Upper lobe of left lung (tissue), 6 donors: ENCODE measurements at regions not wholly inside any gene's neighbourhood (a gene's known extent, or its start where the extent isn't known, plus 50 kb on each side); places are given as distances from the start of the nearest gene placed in this dataset.

ENCODE experiments used
- ATAC-seq, 2 donors: fragments of 200-7000 bp; cut with Tn5 transposase; one replicate each; pipeline ENCODE4 v1.9.1; 2022; ENCODE audit warnings: mild to moderate bottlenecking in 2 of 2, moderate library complexity in 2 of 2; ENCODE audit not compliant: low FRiP score in 2 of 2
- DNase-seq, 2 donors: peaks; one replicate each; pipeline ENCODE4 v3.0.0-alpha.2; 2019 to 2020
- H3K27ac ChIP-seq, 4 donors: fragments of 200-600 bp; sonication (generic); one replicate each; pipeline ENCODE4 v1.5.1; 2016 to 2019
- H3K27me3 ChIP-seq, 4 donors: fragments of 200-600 bp; sonication (generic); one replicate each; pipeline ENCODE4 v1.5.1; 2017 to 2019
- H3K36me3 ChIP-seq, 4 donors: fragments of 200-600 bp; sonication (generic); one replicate each; pipeline ENCODE4 v1.5.1; 2016 to 2019
- H3K4me1 ChIP-seq, 4 donors: fragments of 200-600 bp; sonication (generic); one replicate each; pipeline ENCODE4 v1.5.1; 2018 to 2019
- H3K4me3 ChIP-seq, 4 donors: fragments of 200-600 bp; sonication (generic); one replicate each; pipeline ENCODE4 v1.5.1; 2017 to 2019; ENCODE audit warnings: mild to moderate bottlenecking in 2 of 4, moderate library complexity in 1 of 4
- H3K9me3 ChIP-seq, 4 donors: fragments of 200-600 bp; sonication (generic); one replicate each; pipeline ENCODE4 v1.5.1; 2018 to 2019
- CTCF ChIP-seq, 6 experiments: fragments of 450-650 bp in 4 of 6; fragments of 200-600 bp in 2 of 6; sonication (generic) in 2 of 6; IDR thresholded peaks; one replicate each; pipeline ENCODE4 v1.5.1; 2016 to 2019; ENCODE audit warnings: antibody characterized with exemption in 6 of 6
- EP300 ChIP-seq, 4 donors: sonication (generic); formaldehyde crosslinking; IDR thresholded peaks; one replicate each; pipeline ENCODE4 v1.5.1; 2017; ENCODE audit warnings: antibody characterized with exemption in 4 of 4, control low read depth in 2 of 4
- POLR2A ChIP-seq, 4 donors: fragments of 450-650 bp; IDR thresholded peaks; one replicate each; pipeline ENCODE4 v1.5.1; 2016 to 2017; ENCODE audit warnings: antibody characterized with exemption in 4 of 4, mild to moderate bottlenecking in 2 of 4
- POLR2AphosphoS5 ChIP-seq, 2 donors: sonication (generic); formaldehyde crosslinking; IDR thresholded peaks; one replicate each; pipeline ENCODE4 v1.5.1; 2017; ENCODE audit warnings: antibody characterized with exemption in 2 of 2
- WGBS, 2 donors: methylation state at CpG; one replicate each; pipeline ENCODE4 v1.1.5; 2017 to 2018; 5-methylcytosine and 5-hydroxymethylcytosine counted together
- donor health status: DM: no; HTN: no; CAD: no; lungs with moderate emphysema.
- donor health status: DM: no; HTN: yes; CAD: no; lungs with severe emphysema.

GRCh38 chr7:137151041-137151689, 192.4 kb downstream of the PTN start:
- WGBS, 2 donors, result 64 to 68% methylated on average over 5 of the region's 5 CpGs
- Histone ChIP-seq H3K27me3 (no peaks in the 10 kb centered on the region), H3K36me3 (no peaks in the 10 kb centered on the region), H3K9me3 (no peaks in the 10 kb centered on the region), H3K4me3 (no peak overlapping the region), H3K27ac (no peak overlapping the region), H3K4me1 (no peaks in the 10 kb centered on the region)
- no peak for TF ChIP-seq CTCF (IDR thresholded peaks at IDR 0.05)
- DNase-seq (no peak), ATAC-seq (no peak)

GRCh38 chr7:137147338-137147720, 196.2 kb downstream of the PTN start:
- H3K4me1 ChIP-seq, result no peaks in the 10 kb centered on the region
- no peak for ATAC-seq

GRCh38 chr7:137146552-137147337, 196.8 kb downstream of the PTN start:
- no peak overlapping the region for H3K27ac ChIP-seq
- 88 to 90% methylated on average over 8 of the region's 8 CpGs for WGBS, 2 donors
- no peaks in the 10 kb centered on the region for H3K9me3 ChIP-seq
- DNase-seq (no peak), ATAC-seq (no peak)
- H3K4me1 ChIP-seq, result no peaks in the 10 kb centered on the region
- TF ChIP-seq EP300 (IDR thresholded peaks at IDR 0.05) (no peak), POLR2A (IDR thresholded peaks at IDR 0.05) (no peak), CTCF (IDR thresholded peaks at IDR 0.05) (no peak), POLR2AphosphoS5 (IDR thresholded peaks at IDR 0.05) (no peak)
- H3K36me3 ChIP-seq, result no peaks in the 10 kb centered on the region
- H3K4me3 ChIP-seq, result no peak overlapping the region
- no peaks in the 10 kb centered on the region for H3K27me3 ChIP-seq

More at GRCh38 chr7:137147338-137147720, 196.2 kb downstream of the PTN start:
- H3K9me3 ChIP-seq, result no peaks in the 10 kb centered on the region
- no peaks in the 10 kb centered on the region for H3K27me3 ChIP-seq
- no peak overlapping the region for H3K27ac ChIP-seq
- TF ChIP-seq POLR2A (IDR thresholded peaks at IDR 0.05) (no peak), EP300 (IDR thresholded peaks at IDR 0.05) (no peak), POLR2AphosphoS5 (IDR thresholded peaks at IDR 0.05) (no peak), CTCF (IDR thresholded peaks at IDR 0.05) (no peak)
- 66 to 74% methylated on average over 3 of the region's 3 CpGs for WGBS, 2 donors
- DNase-seq, result no peak
- no peak overlapping the region for H3K4me3 ChIP-seq
- no peaks in the 10 kb centered on the region for H3K36me3 ChIP-seq

- WGBS, 2 donors, result 58 to 78% methylated on average over 1 of the region's 1 CpG
- ATAC-seq, result no peak
- H3K4me1 ChIP-seq, result no peaks in the 10 kb centered on the region
- no peaks in the 10 kb centered on the region for H3K27me3 ChIP-seq
- H3K9me3 ChIP-seq, result no peaks in the 10 kb centered on the region
- H3K36me3 ChIP-seq, result no peaks in the 10 kb centered on the region
- no peak overlapping the region for H3K27ac ChIP-seq
- no peak for TF ChIP-seq EP300 (IDR thresholded peaks at IDR 0.05)
- TF ChIP-seq CTCF (IDR thresholded peaks at IDR 0.05), result no peak
- TF ChIP-seq POLR2AphosphoS5 (IDR thresholded peaks at IDR 0.05), result no peak
- no peak for TF ChIP-seq POLR2A (IDR thresholded peaks at IDR 0.05)
- H3K4me3 ChIP-seq, result no peak overlapping the region
- DNase-seq, result no peak
These were observed 197.5 kb downstream of the PTN start for GRCh38 chr7:137146012-137146455.

- TF ChIP-seq POLR2A (IDR thresholded peaks at IDR 0.05), result no peak
- TF ChIP-seq EP300 (IDR thresholded peaks at IDR 0.05), result no peak
- no peak for TF ChIP-seq CTCF (IDR thresholded peaks at IDR 0.05)
- TF ChIP-seq POLR2AphosphoS5 (IDR thresholded peaks at IDR 0.05), result no peak
These were observed 201.2 kb downstream of the PTN start for GRCh38 chr7:137142376-137142775.

More at GRCh38 chr7:137142376-137142775, 201.2 kb downstream of the PTN start:
- no peaks in the 10 kb centered on the region for H3K4me1 ChIP-seq
- ATAC-seq (no peak), DNase-seq (no peak)
- H3K9me3 ChIP-seq, result no peaks in the 10 kb centered on the region
- H3K27ac ChIP-seq, result no peak overlapping the region
- H3K4me3 ChIP-seq, result no peak overlapping the region
- no peaks in the 10 kb centered on the region for H3K36me3 ChIP-seq
- H3K27me3 ChIP-seq, result no peaks in the 10 kb centered on the region
